Spleen (tissue), 11 donors: ENCODE measurements at regions not wholly inside any gene's neighbourhood (a gene's known extent, or its start where the extent isn't known, plus 50 kb on each side); places are given as distances from the start of the nearest gene placed in this dataset.
A peak's percentile ranks its signal among the peaks of the same experiment; 100 is the strongest.

Source experiments
- DNase-seq: peaks from one replicate; pipeline ENCODE4 v3.0.0-alpha.2; 2020
- H3K27ac ChIP-seq, 8 donors: fragments of 200-600 bp; sonication (generic) in 7 of 8; 1 replicate in 4 of 8; 2 replicates in 4 of 8; pipeline versions ENCODE4 v1.5.0 to v1.8.0; 2016 to 2021; ENCODE audit warnings: inconsistent platforms in 4 of 8, mild to moderate bottlenecking in 4 of 8, moderate library complexity in 1 of 8
- H3K27me3 ChIP-seq, 7 donors: fragments of 200-600 bp; sonication (generic) in 6 of 7; replicated peaks in 1 of 7; 1 replicate in 4 of 7; 2 replicates in 3 of 7; pipeline versions ENCODE4 v1.5.0 to v1.8.0; 2016 to 2021; ENCODE audit warnings: inconsistent platforms in 3 of 7, mild to moderate bottlenecking in 1 of 7
- H3K36me3 ChIP-seq, 6 donors: fragments of 200-600 bp; sonication (generic) in 5 of 6; 1 replicate in 4 of 6; 2 replicates in 2 of 6; pipeline versions ENCODE4 v1.5.0 to v1.8.0; 2016 to 2021; ENCODE audit warnings: inconsistent platforms in 2 of 6
- H3K4me1 ChIP-seq, 6 donors: fragments of 200-600 bp; sonication (generic) in 5 of 6; 1 replicate in 3 of 6; 2 replicates in 3 of 6; pipeline versions ENCODE4 v1.5.0 to v1.8.0; 2016 to 2021; ENCODE audit warnings: inconsistent platforms in 3 of 6
- H3K4me3 ChIP-seq, 8 donors: fragments of 200-600 bp; sonication (generic) in 7 of 8; 1 replicate in 4 of 8; 2 replicates in 4 of 8; pipeline versions ENCODE4 v1.5.0 to v1.8.0; 2016 to 2021; ENCODE audit warnings: inconsistent platforms in 4 of 8, mild to moderate bottlenecking in 4 of 8, moderate library complexity in 2 of 8
- H3K9me3 ChIP-seq, 8 donors: fragments of 200-600 bp; sonication (generic) in 7 of 8; 1 replicate in 4 of 8; 2 replicates in 4 of 8; pipeline versions ENCODE4 v1.5.0 to v1.8.0; 2016 to 2021; ENCODE audit warnings: inconsistent platforms in 4 of 8
- CTCF ChIP-seq, 11 experiments: fragments of 200-600 bp in 7 of 11; fragments of 450-650 bp in 4 of 11; sonication (generic) in 4 of 11; IDR thresholded peaks in 8 of 11; conservative IDR thresholded peaks in 3 of 11; 1 replicate in 7 of 11; 2 replicates in 4 of 11; pipeline versions ENCODE4 v1.4.0 to v1.8.0; 2016 to 2021; ENCODE audit warnings: antibody characterized with exemption in 11 of 11, inconsistent platforms in 4 of 11, mild to moderate bottlenecking in 1 of 11
- POLR2A ChIP-seq, 3 donors: fragments of 450-650 bp; IDR thresholded peaks; one replicate each; pipeline ENCODE4 v1.5.1; 2017; ENCODE audit warnings: antibody characterized with exemption in 3 of 3, mild to moderate bottlenecking in 1 of 3
- POLR2AphosphoS5 ChIP-seq, 3 donors: sonication (generic); formaldehyde crosslinking; IDR thresholded peaks; one replicate each; pipeline ENCODE4 v1.5.1; 2017; ENCODE audit warnings: antibody characterized with exemption in 3 of 3
- WGBS, 5 donors: extraction: QIAGEN DNeasy Blood & Tissue Kit in 3 of 5; methylation state at CpG; one replicate each; pipeline versions ENCODE4 v1.1.5 to v1.1.7; 2013 to 2018; 5-methylcytosine and 5-hydroxymethylcytosine counted together
- intact Hi-C: fragments of 100-400 bp; cut with DNase I; formaldehyde crosslinking; loops from one replicate; pipeline ENCODE4 v1.15.0; 2023; ENCODE audit warnings: low total_unique reads
- donor health status: healthy with polysubstance abuse.
- donor health status: DM: no; HTN: no; CAD: no; lungs with moderate emphysema.
- donor health status: DM: no; HTN: no; CAD: no.
- donor health status: Bipolar disorder and iron deficiency.
- donor health status: healthy.
- donor health status: DM: no; HTN: no; CAD: no.
- donor health status: DM: yes; HTN: yes; CAD: no.

DNA sequence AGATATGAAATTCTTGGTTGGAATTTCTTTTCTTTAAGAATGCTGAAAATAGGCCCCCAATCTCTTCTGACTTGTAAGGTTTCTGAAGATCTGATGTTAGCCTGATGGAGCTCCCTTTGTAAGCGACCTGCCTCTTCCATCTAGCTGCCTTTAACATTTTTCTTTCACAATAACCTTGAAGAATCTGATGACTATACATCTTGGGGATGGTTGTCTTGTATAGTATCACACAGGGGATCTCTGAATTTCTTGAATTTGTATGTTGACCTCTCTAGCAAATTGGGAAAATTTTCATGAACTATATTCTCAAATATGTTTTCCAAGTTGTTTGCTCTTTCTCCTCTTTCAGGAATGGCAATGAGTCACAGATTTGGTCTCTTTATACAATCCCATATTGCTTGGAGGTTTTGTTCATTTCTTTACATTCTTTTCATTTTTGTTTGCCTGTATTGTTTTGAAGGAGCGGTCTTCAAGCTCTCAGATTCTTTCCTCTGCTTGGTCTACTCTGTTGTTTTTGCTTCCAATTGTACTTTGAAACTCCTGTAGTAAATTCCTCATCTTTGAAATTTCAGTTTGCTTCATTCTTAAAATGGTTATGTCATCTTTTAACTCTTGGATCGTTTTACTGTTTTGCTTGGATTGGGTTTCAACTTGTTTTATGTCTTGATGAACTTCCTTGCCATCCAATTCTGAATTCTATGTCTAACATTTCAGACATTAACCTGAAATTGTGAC lies 245.2 kb upstream of the TARS1 start:
- Histone ChIP-seq H3K4me1 (no peaks in the 10 kb centered on the region), H3K36me3 (no peaks in the 10 kb centered on the region), H3K27me3 (no peaks in the 10 kb centered on the region), H3K27ac (no peak overlapping the region), H3K9me3 (peaks cover 0 to 29% (median 22%) of the 10 kb centered on the region in 8 donors), H3K4me3 (no peak overlapping the region)
- no peak for DNase-seq
- no peak for TF ChIP-seq POLR2A (IDR thresholded peaks at IDR 0.05)
- TF ChIP-seq CTCF (IDR thresholded peaks at IDR 0.05 in 8 of 11, conservative IDR thresholded peaks at IDR 0.05 in 3 of 11): no peak
- no peak for TF ChIP-seq POLR2AphosphoS5 (IDR thresholded peaks at IDR 0.05)
- 62 to 86% (median 75%) methylated on average over 3 of the region's 3 CpGs for WGBS, 5 donors
- intact Hi-C loops: no loop called here

- no peak for DNase-seq
- no peaks in the 10 kb centered on the region for H3K27me3 ChIP-seq
- no peaks in the 10 kb centered on the region for H3K36me3 ChIP-seq
- no peaks in the 10 kb centered on the region for H3K4me1 ChIP-seq
- H3K9me3 ChIP-seq: peaks cover 0 to 23% (median 19%) of the 10 kb centered on the region in 8 donors
- no peak overlapping the region for H3K4me3 ChIP-seq
- WGBS, 5 donors: 70 to 77% (median 74%) methylated on average over 4 of the region's 4 CpGs
- intact Hi-C loops: no loop called here
- TF ChIP-seq POLR2A (IDR thresholded peaks at IDR 0.05): no peak
- no peak for TF ChIP-seq POLR2AphosphoS5 (IDR thresholded peaks at IDR 0.05)
- no peak for TF ChIP-seq CTCF (IDR thresholded peaks at IDR 0.05 in 8 of 11, conservative IDR thresholded peaks at IDR 0.05 in 3 of 11)
- H3K27ac ChIP-seq: peak overlapping the region in 7 of 8 donors; percentile 31 to 65 (median 56)
These were observed 241.9 kb upstream of the TARS1 start for GRCh38 chr5:33198836-33199235.

DNA sequence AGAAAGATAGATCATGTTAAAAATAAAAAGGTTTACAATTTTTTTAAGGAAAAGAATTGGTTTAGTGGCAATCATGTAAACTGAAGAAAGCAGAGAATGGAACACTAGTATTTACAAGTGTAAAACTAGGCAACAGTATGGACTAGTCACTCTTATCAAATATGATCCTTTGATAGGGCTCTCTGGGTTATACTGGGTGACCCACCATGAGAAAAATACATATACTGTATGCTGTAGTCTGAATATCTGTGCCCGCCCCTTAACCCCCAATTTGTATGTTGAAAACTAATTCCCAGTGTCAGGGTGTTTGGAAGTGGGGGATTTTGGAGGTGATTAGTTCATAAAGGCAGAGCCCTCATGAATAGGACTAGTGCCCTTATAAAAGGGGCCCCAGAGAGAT lies 236.8 kb upstream of the TARS1 start:
- 52 to 100% (median 86%) methylated on average over 1 of the region's 1 CpG for WGBS, 5 donors

More for the DNA sequence above, 236.8 kb upstream of the TARS1 start:
- no peaks in the 10 kb centered on the region for H3K9me3 ChIP-seq
- no peaks in the 10 kb centered on the region for H3K27me3 ChIP-seq
- no peak for DNase-seq
- intact Hi-C loops: no loop called here
- H3K4me1 ChIP-seq: peaks cover 0 to 8% (median 3%) of the 10 kb centered on the region in 6 donors
- H3K27ac ChIP-seq: peak overlapping the region in 5 of 8 donors; percentile 1 to 60 (median 36)
- no peak for TF ChIP-seq POLR2A (IDR thresholded peaks at IDR 0.05)
- no peak for TF ChIP-seq POLR2AphosphoS5 (IDR thresholded peaks at IDR 0.05)
- TF ChIP-seq CTCF (IDR thresholded peaks at IDR 0.05 in 8 of 11, conservative IDR thresholded peaks at IDR 0.05 in 3 of 11): no peak
- H3K4me3 ChIP-seq: no peak overlapping the region
- no peaks in the 10 kb centered on the region for H3K36me3 ChIP-seq
